ENCODE measurements at regions not wholly inside any gene's neighbourhood (a gene's known extent, or its start where the extent isn't known, plus 50 kb on each side); places are given as distances from the start of the nearest gene placed in this dataset.

DNA sequence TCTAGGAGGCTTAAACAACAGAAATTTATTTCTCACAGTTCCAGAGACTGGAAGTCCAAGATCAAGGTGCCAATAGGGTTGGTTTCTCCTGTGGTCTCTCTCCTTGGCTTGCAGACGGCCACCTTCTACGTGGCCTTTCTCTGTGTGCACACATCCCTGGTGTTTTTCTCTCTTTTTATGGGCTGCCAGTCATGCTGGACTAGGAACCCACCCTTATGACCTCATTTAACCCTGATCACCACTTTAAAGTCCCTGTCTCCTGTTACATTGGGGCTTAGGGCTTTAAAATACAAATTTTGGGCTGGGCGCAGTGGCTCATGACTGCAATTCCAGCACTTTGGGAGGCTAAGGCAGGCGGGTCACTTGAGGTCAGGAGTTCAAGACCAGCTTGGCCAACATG lies 157.1 kb downstream of the TLE1 start:
- no peaks in the 10 kb centered on the region for H3K9me3 Mint-ChIP-seq (ENCODE audit: unreplicated experiment)
- no peak for TF ChIP-seq CTCF (IDR thresholded peaks at IDR 0.05; ENCODE audit: partially characterized antibody, unreplicated experiment)
- no peaks in the 10 kb centered on the region for H3K27me3 Mint-ChIP-seq (ENCODE audit: unreplicated experiment)
- H3K36me3 Mint-ChIP-seq (ENCODE audit: unreplicated experiment) = no peaks in the 10 kb centered on the region
- H3K4me3 Mint-ChIP-seq (ENCODE audit: unreplicated experiment) = no peak overlapping the region
- no peak overlapping the region for H3K27ac Mint-ChIP-seq (ENCODE audit: unreplicated experiment)
- no peak for DNase-seq
- peaks cover 5% of the 10 kb centered on the region for H3K4me1 Mint-ChIP-seq (ENCODE audit: low read depth, unreplicated experiment)

- no peak for TF ChIP-seq CTCF (IDR thresholded peaks at IDR 0.05; ENCODE audit: partially characterized antibody, unreplicated experiment)
- Mint-ChIP-seq H3K27me3 (ENCODE audit: unreplicated experiment) (peaks cover 3% of the 10 kb centered on the region), H3K9me3 (ENCODE audit: unreplicated experiment) (no peaks in the 10 kb centered on the region), H3K4me3 (ENCODE audit: unreplicated experiment) (no peak overlapping the region), H3K4me1 (ENCODE audit: low read depth, unreplicated experiment) (peaks cover 5% of the 10 kb centered on the region), H3K27ac (ENCODE audit: unreplicated experiment) (no peak overlapping the region), H3K36me3 (ENCODE audit: unreplicated experiment) (no peaks in the 10 kb centered on the region)
- DNase-seq = no peak
Observed at GRCh38 chr9:81531511-81531910, 157.8 kb downstream of the TLE1 start.

DNA sequence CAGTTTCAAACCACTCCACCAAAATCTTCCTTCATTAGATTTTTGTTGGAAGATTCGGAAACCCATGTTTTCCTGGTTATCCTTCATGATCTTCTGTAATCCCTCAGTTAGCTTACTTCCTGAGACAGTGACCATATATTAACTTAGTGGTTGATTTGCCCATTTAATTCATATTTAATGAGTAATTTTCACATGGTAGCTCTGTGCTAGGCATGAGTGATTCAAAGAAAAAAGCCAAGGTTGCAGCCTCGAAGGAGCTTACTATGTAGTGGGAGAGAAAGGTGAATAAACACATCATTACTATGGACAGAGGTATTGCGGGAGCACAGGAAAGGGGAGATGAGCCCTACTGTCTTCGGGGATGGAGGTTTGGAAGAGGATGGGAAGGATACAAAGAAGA lies 158.5 kb downstream of the TLE1 start:
- Mint-ChIP-seq H3K4me1 (ENCODE audit: low read depth, unreplicated experiment) (peaks cover 5% of the 10 kb centered on the region), H3K27ac (ENCODE audit: unreplicated experiment) (no peak overlapping the region), H3K36me3 (ENCODE audit: unreplicated experiment) (no peaks in the 10 kb centered on the region), H3K27me3 (ENCODE audit: unreplicated experiment) (peaks cover 3% of the 10 kb centered on the region), H3K4me3 (ENCODE audit: unreplicated experiment) (no peak overlapping the region), H3K9me3 (ENCODE audit: unreplicated experiment) (no peaks in the 10 kb centered on the region)
- TF ChIP-seq CTCF (IDR thresholded peaks at IDR 0.05; ENCODE audit: partially characterized antibody, unreplicated experiment) = no peak
- DNase-seq = no peak

GRCh38 chr9:81530310-81530810 lies 159.0 kb downstream of the TLE1 start:
- peaks cover 5% of the 10 kb centered on the region for H3K4me1 Mint-ChIP-seq (ENCODE audit: low read depth, unreplicated experiment)

More at GRCh38 chr9:81530310-81530810, 159.0 kb downstream of the TLE1 start:
- Mint-ChIP-seq H3K9me3 (ENCODE audit: unreplicated experiment) (no peaks in the 10 kb centered on the region), H3K36me3 (ENCODE audit: unreplicated experiment) (no peaks in the 10 kb centered on the region), H3K4me3 (ENCODE audit: unreplicated experiment) (no peak overlapping the region), H3K27ac (ENCODE audit: unreplicated experiment) (no peak overlapping the region), H3K27me3 (ENCODE audit: unreplicated experiment) (peaks cover 3% of the 10 kb centered on the region)
- TF ChIP-seq CTCF (IDR thresholded peaks at IDR 0.05; ENCODE audit: partially characterized antibody, unreplicated experiment) = no peak
- DNase-seq = no peak
